ENCODE measurements at regions not wholly inside any gene's neighbourhood (a gene's known extent, or its start where the extent isn't known, plus 50 kb on each side); places are given as distances from the start of the nearest gene placed in this dataset.
"Not testable (repeated sequence)": the region's sequence is repeated elsewhere in the genome, so short reads cannot be mapped to it uniquely, and the experiment has no call there.

- intact Hi-C loops (cut with DNase I), result no loop called here
Measured at GRCh38 chr1:232149287-232150201, 480.4 kb downstream of the SIPA1L2 start.

GRCh38 chr1:232147215-232147614, 482.7 kb downstream of the SIPA1L2 start:
- intact Hi-C loops (cut with DNase I), result no loop called here

More at GRCh38 chr1:232149287-232150201, 480.4 kb downstream of the SIPA1L2 start:
- DNase-seq (ENCODE audit: low spot score), result no peak

GRCh38 chr1:232146514-232146913, 483.4 kb downstream of the SIPA1L2 start:
- intact Hi-C loops (cut with DNase I), result no loop called here
- no peak for DNase-seq (ENCODE audit: low spot score)

More at GRCh38 chr1:232147215-232147614, 482.7 kb downstream of the SIPA1L2 start:
- DNase-seq (ENCODE audit: low spot score), result no peak

- intact Hi-C loops (cut with DNase I), result no loop called here
- no peak for DNase-seq (ENCODE audit: low spot score)
Measured at GRCh38 chr1:232145768-232146167, 484.2 kb downstream of the SIPA1L2 start.

GRCh38 chr1:232144696-232145230, 485.2 kb downstream of the SIPA1L2 start:
- intact Hi-C loops (cut with DNase I), result no loop called here

GRCh38 chr1:232143315-232143886, 486.5 kb downstream of the SIPA1L2 start:
- no peak for DNase-seq (ENCODE audit: low spot score)
- intact Hi-C loops (cut with DNase I), result no loop called here

More at GRCh38 chr1:232144696-232145230, 485.2 kb downstream of the SIPA1L2 start:
- no peak for DNase-seq (ENCODE audit: low spot score)

GRCh38 chr1:232142403-232143314, 487.3 kb downstream of the SIPA1L2 start:
- DNase-seq (ENCODE audit: low spot score), result peak; percentile 82
- intact Hi-C loops (cut with DNase I), result no loop called here

- intact Hi-C loops (cut with DNase I); DNase-seq (ENCODE audit: low spot score): not testable (repeated sequence)
Measured at GRCh38 chr1:232141167-232141448, 488.8 kb downstream of the SIPA1L2 start.

- DNase-seq (ENCODE audit: low spot score), result no peak
- intact Hi-C loops (cut with DNase I), result no loop called here
Measured at GRCh38 chr1:232140419-232141166, 489.3 kb downstream of the SIPA1L2 start.

GRCh38 chr1:232139444-232139843, 490.5 kb downstream of the SIPA1L2 start:
- no peak for DNase-seq (ENCODE audit: low spot score)
- intact Hi-C loops (cut with DNase I), result no loop called here

GRCh38 chr1:232138044-232138443, 491.9 kb downstream of the SIPA1L2 start:
- intact Hi-C loops (cut with DNase I), result no loop called here
- no peak for DNase-seq (ENCODE audit: low spot score)

GRCh38 chr1:232137066-232137465, 492.9 kb downstream of the SIPA1L2 start:
- no peak for DNase-seq (ENCODE audit: low spot score)
- intact Hi-C loops (cut with DNase I), result no loop called here

GRCh38 chr1:232136136-232136535, 493.8 kb downstream of the SIPA1L2 start:
- no peak for DNase-seq (ENCODE audit: low spot score)
- intact Hi-C loops (cut with DNase I), result no loop called here

- intact Hi-C loops (cut with DNase I), result no loop called here
- DNase-seq (ENCODE audit: low spot score), result no peak
Measured at GRCh38 chr1:232134365-232134764, 495.6 kb downstream of the SIPA1L2 start.

- DNase-seq (ENCODE audit: low spot score), result no peak
- intact Hi-C loops (cut with DNase I), result no loop called here
Measured at GRCh38 chr1:232132572-232132971, 497.4 kb downstream of the SIPA1L2 start.

- intact Hi-C loops (cut with DNase I), result no loop called here
- no peak for DNase-seq (ENCODE audit: low spot score)
Measured at GRCh38 chr1:232131715-232132391, 498.1 kb downstream of the SIPA1L2 start.

- intact Hi-C loops (cut with DNase I), result no loop called here
Measured at GRCh38 chr1:232130815-232131480, 499.0 kb downstream of the SIPA1L2 start.

GRCh38 chr1:232127190-232127589, 500.6 kb downstream of the DISC1 start:
- DNase-seq (ENCODE audit: low spot score), result no peak
- intact Hi-C loops (cut with DNase I), result no loop called here

More at GRCh38 chr1:232130815-232131480, 499.0 kb downstream of the SIPA1L2 start:
- DNase-seq (ENCODE audit: low spot score), result no peak
